ENCODE measurements at regions not wholly inside any gene's neighbourhood (a gene's known extent, or its start where the extent isn't known, plus 50 kb on each side); places are given as distances from the start of the nearest gene placed in this dataset.

- Histone ChIP-seq H3K27me3 (ENCODE audit: control insufficient read depth, insufficient read depth, low read length) (peaks cover 10% of the 10 kb centered on the region), H3K27ac (ENCODE audit: low read depth, low read length) (no peak overlapping the region), H3K9me3 (ENCODE audit: control insufficient read depth, insufficient read depth, low read length) (peaks cover 6% of the 10 kb centered on the region), H3K4me3 (ENCODE audit: low read depth, low read length) (no peak overlapping the region)
- DNase-seq (ENCODE audit: low read depth, low spot score): no peak
- no peak for TF ChIP-seq CTCF (IDR thresholded peaks at IDR 0.05; ENCODE audit: low read depth, low read length)
- POLR2A ChIA-PET: no interaction called here
- CTCF ChIA-PET: no interaction called here
Measured at GRCh38 chr1:229114315-229114714, 156.6 kb upstream of the RAB4A start.

- CTCF ChIA-PET: interaction anchor here (0.6 to 1.4 kb wide), 2 partner anchors 112 to 320 kb away, joined by 3 to 4 read pairs; no protein-coding TSS in a partner anchor
- no peak for DNase-seq (ENCODE audit: low read depth, low spot score)
Measured at GRCh38 chr1:229114850-229115365, 156.0 kb upstream of the RAB4A start.

GRCh38 chr1:229116114-229116513 is 154.8 kb upstream of the RAB4A start:
- peaks cover 6% of the 10 kb centered on the region for H3K27me3 ChIP-seq (ENCODE audit: control insufficient read depth, insufficient read depth, low read length)
- no peak for TF ChIP-seq CTCF (IDR thresholded peaks at IDR 0.05; ENCODE audit: low read depth, low read length)
- peak; percentile 24 for DNase-seq (ENCODE audit: low read depth, low spot score)
- no peak overlapping the region for H3K27ac ChIP-seq (ENCODE audit: low read depth, low read length)
- H3K9me3 ChIP-seq (ENCODE audit: control insufficient read depth, insufficient read depth, low read length): peaks cover 6% of the 10 kb centered on the region
- ChIA-PET POLR2A (no interaction called here), CTCF (interaction anchor here (1.4 kb wide), 1 partner anchor 111 kb away, joined by 4 read pairs; no protein-coding TSS in a partner anchor)
- H3K4me3 ChIP-seq (ENCODE audit: low read depth, low read length): no peak overlapping the region

More at GRCh38 chr1:229114850-229115365, 156.0 kb upstream of the RAB4A start:
- TF ChIP-seq CTCF (IDR thresholded peaks at IDR 0.05; ENCODE audit: low read depth, low read length): no peak
- peaks cover 6% of the 10 kb centered on the region for H3K27me3 ChIP-seq (ENCODE audit: control insufficient read depth, insufficient read depth, low read length)
- no peak overlapping the region for H3K4me3 ChIP-seq (ENCODE audit: low read depth, low read length)
- POLR2A ChIA-PET: no interaction called here
- H3K27ac ChIP-seq (ENCODE audit: low read depth, low read length): no peak overlapping the region
- peaks cover 6% of the 10 kb centered on the region for H3K9me3 ChIP-seq (ENCODE audit: control insufficient read depth, insufficient read depth, low read length)

GRCh38 chr1:229117664-229118300 is 153.1 kb upstream of the RAB4A start:
- H3K27me3 ChIP-seq (ENCODE audit: control insufficient read depth, insufficient read depth, low read length): peaks cover 15% of the 10 kb centered on the region
- peaks cover 6% of the 10 kb centered on the region for H3K9me3 ChIP-seq (ENCODE audit: control insufficient read depth, insufficient read depth, low read length)
- DNase-seq (ENCODE audit: low read depth, low spot score): peak; percentile 20
- ChIA-PET POLR2A (no interaction called here), CTCF (no interaction called here)
- H3K27ac ChIP-seq (ENCODE audit: low read depth, low read length): no peak overlapping the region
- no peak overlapping the region for H3K4me3 ChIP-seq (ENCODE audit: low read depth, low read length)
- no peak for TF ChIP-seq CTCF (IDR thresholded peaks at IDR 0.05; ENCODE audit: low read depth, low read length)

- CTCF ChIA-PET: no interaction called here
- peaks cover 15% of the 10 kb centered on the region for H3K27me3 ChIP-seq (ENCODE audit: control insufficient read depth, insufficient read depth, low read length)
- no peak overlapping the region for H3K27ac ChIP-seq (ENCODE audit: low read depth, low read length)
- TF ChIP-seq CTCF (IDR thresholded peaks at IDR 0.05; ENCODE audit: low read depth, low read length): no peak
- POLR2A ChIA-PET: no interaction called here
- DNase-seq (ENCODE audit: low read depth, low spot score): no peak
- no peak overlapping the region for H3K4me3 ChIP-seq (ENCODE audit: low read depth, low read length)
- peaks cover 6% of the 10 kb centered on the region for H3K9me3 ChIP-seq (ENCODE audit: control insufficient read depth, insufficient read depth, low read length)
Measured at GRCh38 chr1:229118477-229119061, 152.3 kb upstream of the RAB4A start.

Measured in AG04450 (cell line).